ENCODE measurements at regions not wholly inside any gene's neighbourhood (a gene's known extent, or its start where the extent isn't known, plus 50 kb on each side); places are given as distances from the start of the nearest gene placed in this dataset.
"Not testable (repeated sequence)": the region's sequence is repeated elsewhere in the genome, so short reads cannot be mapped to it uniquely, and the experiment has no call there.

DNA sequence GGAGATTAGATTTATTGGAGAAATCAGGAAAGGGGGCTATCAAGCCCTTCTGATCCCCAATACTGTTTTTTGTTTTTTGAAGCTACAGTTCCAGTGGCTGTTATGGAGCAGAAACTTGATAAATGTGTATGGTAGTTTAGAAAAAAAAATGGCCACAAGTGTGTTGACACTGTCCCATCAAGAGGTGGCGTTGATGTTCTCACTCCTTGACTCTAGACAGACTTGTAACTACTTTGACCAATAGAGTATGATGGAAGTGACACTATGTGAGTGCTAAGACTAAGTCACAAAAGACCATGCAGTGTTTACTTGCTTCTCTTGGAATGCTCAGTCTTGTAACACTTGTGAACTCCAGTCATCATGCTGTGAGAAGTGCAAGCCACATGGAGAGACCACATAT, 356.7 kb downstream of the PDCD6IP start:
- Histone ChIP-seq H3K27me3 (peaks cover 0 to 2% (median 0%) of the 10 kb centered on the region in 7 donors), H3K4me3 (no peak overlapping the region), H3K27ac (no peak overlapping the region), H3K36me3 (no peaks in the 10 kb centered on the region), H3K9me3 (no peaks in the 10 kb centered on the region), H3K4me1 (no peaks in the 10 kb centered on the region)
- intact Hi-C loops (cut with DNase I), result no loop called here
- TF ChIP-seq, protein P1, sequence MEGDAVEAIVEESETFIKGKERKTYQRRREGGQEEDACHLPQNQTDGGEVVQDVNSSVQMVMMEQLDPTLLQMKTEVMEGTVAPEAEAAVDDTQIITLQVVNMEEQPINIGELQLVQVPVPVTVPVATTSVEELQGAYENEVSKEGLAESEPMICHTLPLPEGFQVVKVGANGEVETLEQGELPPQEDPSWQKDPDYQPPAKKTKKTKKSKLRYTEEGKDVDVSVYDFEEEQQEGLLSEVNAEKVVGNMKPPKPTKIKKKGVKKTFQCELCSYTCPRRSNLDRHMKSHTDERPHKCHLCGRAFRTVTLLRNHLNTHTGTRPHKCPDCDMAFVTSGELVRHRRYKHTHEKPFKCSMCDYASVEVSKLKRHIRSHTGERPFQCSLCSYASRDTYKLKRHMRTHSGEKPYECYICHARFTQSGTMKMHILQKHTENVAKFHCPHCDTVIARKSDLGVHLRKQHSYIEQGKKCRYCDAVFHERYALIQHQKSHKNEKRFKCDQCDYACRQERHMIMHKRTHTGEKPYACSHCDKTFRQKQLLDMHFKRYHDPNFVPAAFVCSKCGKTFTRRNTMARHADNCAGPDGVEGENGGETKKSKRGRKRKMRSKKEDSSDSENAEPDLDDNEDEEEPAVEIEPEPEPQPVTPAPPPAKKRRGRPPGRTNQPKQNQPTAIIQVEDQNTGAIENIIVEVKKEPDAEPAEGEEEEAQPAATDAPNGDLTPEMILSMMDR (IDR thresholded peaks at IDR 0.05), result no peak
- ATAC-seq (no peak), DNase-seq (no peak)
- WGBS, 2 donors, result 0% methylated on average over 1 of the region's 1 CpG

DNA sequence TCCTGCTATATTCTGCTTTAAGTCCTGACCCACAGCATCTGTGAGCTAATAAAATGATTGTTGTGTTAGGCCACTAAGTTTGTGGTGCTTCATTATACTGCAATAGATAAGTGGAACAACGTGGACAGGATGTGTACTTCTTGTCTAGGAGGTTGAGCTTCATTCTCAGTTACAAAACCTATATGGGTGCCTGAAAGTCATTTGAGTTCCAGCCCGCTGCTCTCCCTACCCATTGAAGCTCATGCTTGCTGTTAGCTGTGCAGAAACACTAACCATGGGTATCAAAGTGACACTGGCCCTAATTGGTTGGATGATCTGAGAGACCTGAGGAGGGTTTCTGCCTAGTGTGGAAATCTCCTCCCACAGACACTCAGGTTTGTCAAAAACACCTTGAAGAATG, 357.2 kb downstream of the PDCD6IP start:
- Histone ChIP-seq H3K27me3 (peaks cover 0 to 5% (median 0%) of the 10 kb centered on the region in 7 donors), H3K9me3 (no peaks in the 10 kb centered on the region), H3K27ac (no peak overlapping the region), H3K36me3 (no peaks in the 10 kb centered on the region), H3K4me1 (no peaks in the 10 kb centered on the region), H3K4me3 (no peak overlapping the region)
- intact Hi-C loops (cut with DNase I), result no loop called here
- TF ChIP-seq, protein P1 (IDR thresholded peaks at IDR 0.05), result no peak
- DNase-seq (no peak), ATAC-seq (no peak)
- WGBS, 2 donors, result 73 to 75% methylated on average over 2 of the region's 2 CpGs

DNA sequence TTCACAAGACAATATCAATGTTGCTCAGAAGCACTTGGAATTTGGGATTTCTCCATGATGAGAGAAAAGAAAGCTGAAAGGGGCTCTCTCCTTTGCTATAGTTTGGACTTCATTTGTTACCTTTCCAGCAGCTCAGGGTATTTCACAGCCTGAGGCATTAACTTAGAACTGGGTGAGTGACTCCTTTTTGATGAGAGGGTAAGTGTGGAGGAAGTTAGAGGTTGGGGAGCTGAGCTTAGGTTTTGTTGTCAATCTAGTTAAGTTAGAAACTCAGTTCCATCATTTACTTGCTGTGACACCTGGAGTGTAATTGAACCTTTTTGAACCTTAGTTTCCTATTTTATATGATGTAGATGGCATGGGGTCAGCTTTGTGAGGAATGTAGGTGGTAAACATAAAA, 359.1 kb downstream of the PDCD6IP start:
- intact Hi-C loops (cut with DNase I), result no loop called here
- Histone ChIP-seq H3K36me3 (no peaks in the 10 kb centered on the region), H3K9me3 (no peaks in the 10 kb centered on the region), H3K4me1 (no peaks in the 10 kb centered on the region), H3K27me3 (peaks cover 0 to 5% (median 0%) of the 10 kb centered on the region in 7 donors), H3K27ac (no peak overlapping the region), H3K4me3 (no peak overlapping the region)
- TF ChIP-seq, protein P1 (IDR thresholded peaks at IDR 0.05), result no peak
- ATAC-seq (no peak), DNase-seq (no peak)

DNA sequence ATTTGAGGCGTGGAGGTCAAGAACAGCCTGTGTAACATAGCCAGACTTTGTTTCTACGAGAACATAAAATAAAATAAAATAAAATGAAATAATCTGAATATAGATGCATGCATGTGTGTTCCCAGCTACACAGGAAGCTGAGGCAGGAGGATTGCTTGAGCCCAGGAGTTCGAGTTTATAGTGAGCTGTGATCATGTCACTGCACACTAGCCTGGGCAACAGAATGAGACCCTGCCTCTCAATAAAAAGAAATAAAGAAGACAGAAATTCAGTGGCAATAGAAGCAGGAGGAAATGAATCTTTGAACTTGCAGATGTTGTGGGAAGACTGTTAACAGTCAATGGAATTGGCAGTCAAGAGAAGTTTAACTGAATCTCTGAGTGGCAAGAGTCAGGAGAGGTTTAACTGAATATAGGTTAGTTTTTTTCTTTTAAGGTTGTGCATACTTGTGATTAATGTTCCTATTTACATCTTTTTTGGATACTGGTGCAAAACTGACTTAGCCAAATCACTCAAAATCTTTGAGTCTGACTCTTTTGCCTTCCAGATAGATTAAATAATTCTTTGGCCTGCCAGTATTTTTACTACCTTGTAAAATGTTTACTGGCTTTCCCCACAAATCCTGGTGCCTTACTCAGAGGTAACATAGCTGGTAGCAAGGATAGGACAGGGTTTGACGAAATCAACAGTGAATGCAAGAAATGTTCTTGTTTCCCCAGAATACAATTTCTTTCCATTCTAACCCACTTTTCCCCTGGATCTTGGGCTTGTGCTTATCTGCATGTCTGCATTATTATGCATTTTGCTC, 361.4 kb downstream of the PDCD6IP start:
- Histone ChIP-seq H3K4me1 (no peaks in the 10 kb centered on the region), H3K9me3 (no peaks in the 10 kb centered on the region)

DNA sequence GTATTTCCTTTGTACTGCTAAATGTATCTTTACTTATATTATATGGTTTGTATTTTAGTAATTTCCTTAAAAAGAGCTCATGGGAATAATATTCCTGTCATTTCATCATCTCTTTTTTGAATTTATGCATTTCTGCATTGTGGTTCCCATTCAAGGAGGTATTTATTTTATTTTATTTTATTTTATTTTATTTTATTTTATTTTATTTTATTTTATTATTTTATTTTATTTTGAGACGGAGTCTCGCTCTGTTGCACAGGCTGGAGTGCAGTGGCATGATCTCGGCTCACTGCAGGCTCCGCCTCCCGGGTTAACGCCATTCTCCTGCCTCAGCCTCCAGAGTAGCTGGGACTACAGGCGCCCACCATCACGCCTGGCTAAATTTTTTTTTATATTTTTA, 371.2 kb downstream of the PDCD6IP start:
- not testable (repeated sequence) for H3K36me3 ChIP-seq

More for the DNA sequence above, 361.4 kb downstream of the PDCD6IP start:
- TF ChIP-seq, protein P1 (IDR thresholded peaks at IDR 0.05), result no peak
- no peak overlapping the region for H3K27ac ChIP-seq
- no peak for DNase-seq
- H3K36me3 ChIP-seq, result no peaks in the 10 kb centered on the region
- H3K27me3 ChIP-seq, result peaks cover 0 to 5% (median 0%) of the 10 kb centered on the region in 7 donors
- WGBS, 2 donors, result 76 to 83% methylated on average over 4 of the region's 4 CpGs
- intact Hi-C loops (cut with DNase I), result no loop called here
- H3K4me3 ChIP-seq, result no peak overlapping the region
- ATAC-seq, result no peak

More for the DNA sequence above, 371.2 kb downstream of the PDCD6IP start:
- DNase-seq; H3K27me3 ChIP-seq; H3K9me3 ChIP-seq; H3K4me1 ChIP-seq; H3K4me3 ChIP-seq; ATAC-seq; intact Hi-C loops (cut with DNase I); H3K27ac ChIP-seq: not testable (repeated sequence)
- 93 to 98% methylated on average over 8 of the region's 8 CpGs for WGBS, 2 donors

Data from heart right ventricle (tissue), 16 donors.